MM.1S (cell line): ENCODE measurements at regions not wholly inside any gene's neighbourhood (a gene's known extent, or its start where the extent isn't known, plus 50 kb on each side); places are given as distances from the start of the nearest gene placed in this dataset.

Experiments used
- DNase-seq: peaks from one replicate; pipeline ENCODE4 v3.0.0-alpha.2; 2015
- H2AFZ ChIP-seq: fragments of 300-600 bp; sonication (generic); 2 replicates; pipeline ENCODE4 v1.6.0; 2016; ENCODE audit warnings: antibody characterized with exemption, low read length
- H3F3A ChIP-seq: fragments of 300-600 bp; sonication (generic); 2 replicates; pipeline ENCODE4 v1.6.1; 2016; ENCODE audit warnings: mild to moderate bottlenecking, antibody characterized with exemption, low read length, moderate library complexity, mixed read lengths; ENCODE audit not compliant: insufficient read depth
- H3K27ac ChIP-seq: fragments of 300-600 bp; sonication (generic); 2 replicates; pipeline ENCODE4 v1.5.1; 2016; ENCODE audit warnings: mild to moderate bottlenecking, low read length
- H3K27me3 ChIP-seq: fragments of 300-600 bp; sonication (generic); replicated peaks from 2 replicates; pipeline ENCODE4 v1.6.0; 2016; ENCODE audit warnings: low read length; ENCODE audit not compliant: insufficient read depth
- H3K36me3 ChIP-seq: fragments of 300-600 bp; sonication (generic); replicated peaks from 2 replicates; pipeline ENCODE4 v1.6.1; 2016; ENCODE audit warnings: mild to moderate bottlenecking, low read length, mixed read lengths; ENCODE audit not compliant: insufficient read depth
- H3K4me1 ChIP-seq: fragments of 300-600 bp; sonication (generic); 2 replicates; pipeline ENCODE4 v1.6.1; 2016; ENCODE audit warnings: low read length, mixed read lengths
- H3K4me2 ChIP-seq: fragments of 300-600 bp; sonication (generic); 2 replicates; pipeline ENCODE4 v1.6.0; 2016; ENCODE audit warnings: low read depth, low read length
- H3K4me3 ChIP-seq: fragments of 300-600 bp; sonication (generic); 2 replicates; pipeline ENCODE4 v1.5.1; 2016; ENCODE audit warnings: low read length, mixed read lengths
- H3K79me2 ChIP-seq: fragments of 300-600 bp; sonication (generic); 2 replicates; pipeline ENCODE4 v1.6.1; 2016; ENCODE audit warnings: mixed run types, low read length, mixed read lengths
- H3K9ac ChIP-seq: fragments of 300-600 bp; sonication (generic); 2 replicates; pipeline ENCODE4 v1.6.1; 2016; ENCODE audit warnings: low read length, mixed read lengths
- H3K9me2 ChIP-seq: fragments of 300-600 bp; sonication (generic); replicated peaks from 2 replicates; pipeline ENCODE4 v1.6.1; 2016; ENCODE audit warnings: mild to moderate bottlenecking, low read length, mixed read lengths; ENCODE audit not compliant: insufficient read depth
- H3K9me3 ChIP-seq: fragments of 300-600 bp; sonication (generic); replicated peaks from 2 replicates; pipeline ENCODE4 v1.6.1; 2016; ENCODE audit warnings: mild to moderate bottlenecking, low read length, mixed read lengths; ENCODE audit not compliant: insufficient read depth
- H4K20me1 ChIP-seq: fragments of 300-600 bp; sonication (generic); 2 replicates; pipeline ENCODE4 v1.6.1; 2016; ENCODE audit warnings: mild to moderate bottlenecking, low read length, moderate library complexity, mixed read lengths; ENCODE audit not compliant: insufficient read depth
- CTCF ChIP-seq: fragments of 300-600 bp; sonication (generic); IDR thresholded peaks from 2 replicates; pipeline ENCODE4 v1.5.1; 2016; ENCODE audit warnings: antibody characterized with exemption, low read length, mixed read lengths
- EZH2 ChIP-seq: fragments of 300-600 bp; sonication (generic); optimal IDR thresholded peaks from 2 replicates; pipeline ENCODE3; 2017; ENCODE audit warnings: low read depth, mild to moderate bottlenecking, antibody characterized with exemption, low read length, mixed read lengths
- EZH2phosphoT487 ChIP-seq: fragments of 300-600 bp; sonication (generic); IDR thresholded peaks from 2 replicates; pipeline ENCODE4 v1.6.1; 2018; ENCODE audit warnings: antibody characterized with exemption, low read length

GRCh38 chr13:79090552-79091124 lies 315.4 kb downstream of the RBM26 start:
- H3K36me3 ChIP-seq: no peaks in the 10 kb centered on the region
- no peak overlapping the region for H3K9ac ChIP-seq
- TF ChIP-seq EZH2phosphoT487 (no peak), CTCF (no peak), EZH2 (no peak)
- no peaks in the 10 kb centered on the region for H4K20me1 ChIP-seq
- no peak overlapping the region for H3K27ac ChIP-seq
- no peak overlapping the region for H2AFZ ChIP-seq
- H3K4me2 ChIP-seq: no peak overlapping the region
- H3K9me2 ChIP-seq: no peaks in the 10 kb centered on the region
- no peaks in the 10 kb centered on the region for H3K27me3 ChIP-seq
- no peaks in the 10 kb centered on the region for H3F3A ChIP-seq
- no peaks in the 10 kb centered on the region for H3K9me3 ChIP-seq
- no peaks in the 10 kb centered on the region for H3K79me2 ChIP-seq
- no peaks in the 10 kb centered on the region for H3K4me1 ChIP-seq
- DNase-seq: no peak
- H3K4me3 ChIP-seq: no peak overlapping the region

GRCh38 chr13:79084802-79085424 lies 321.1 kb downstream of the RBM26 start:
- no peaks in the 10 kb centered on the region for H3K36me3 ChIP-seq
- no peaks in the 10 kb centered on the region for H4K20me1 ChIP-seq
- no peaks in the 10 kb centered on the region for H3K79me2 ChIP-seq
- no peak overlapping the region for H3K4me2 ChIP-seq
- DNase-seq: no peak
- H3K9ac ChIP-seq: no peak overlapping the region
- no peaks in the 10 kb centered on the region for H3K9me2 ChIP-seq
- no peaks in the 10 kb centered on the region for H3K4me1 ChIP-seq
- H3K4me3 ChIP-seq: no peak overlapping the region
- no peak overlapping the region for H3K27ac ChIP-seq
- no peak overlapping the region for H2AFZ ChIP-seq
- no peaks in the 10 kb centered on the region for H3K9me3 ChIP-seq
- no peak for TF ChIP-seq EZH2
- TF ChIP-seq CTCF: no peak
- TF ChIP-seq EZH2phosphoT487: no peak
- peaks cover 3% of the 10 kb centered on the region; the same call in 1 of the 2 replicates for H3F3A ChIP-seq
- no peaks in the 10 kb centered on the region for H3K27me3 ChIP-seq

- no peaks in the 10 kb centered on the region for H3K4me1 ChIP-seq
- no peaks in the 10 kb centered on the region for H4K20me1 ChIP-seq
- H3K36me3 ChIP-seq: no peaks in the 10 kb centered on the region
- H3K9ac ChIP-seq: no peak overlapping the region
- no peaks in the 10 kb centered on the region for H3K9me3 ChIP-seq
- peak overlapping the region; percentile 22 for H3K4me2 ChIP-seq
- no peak overlapping the region for H2AFZ ChIP-seq
- no peak for TF ChIP-seq CTCF
- TF ChIP-seq EZH2: no peak
- TF ChIP-seq EZH2phosphoT487: no peak
- H3K27ac ChIP-seq: no peak overlapping the region
- no peaks in the 10 kb centered on the region for H3K27me3 ChIP-seq
- 0 out of 2 replicates have a peak overlapping the region, but pooled peaks have one; percentile 10 for H3K4me3 ChIP-seq
- H3F3A ChIP-seq: peaks cover 3% of the 10 kb centered on the region; the same call in 1 of the 2 replicates
- H3K9me2 ChIP-seq: no peaks in the 10 kb centered on the region
- peak; percentile 77 for DNase-seq
- no peaks in the 10 kb centered on the region for H3K79me2 ChIP-seq
Measured at GRCh38 chr13:79081942-79082341, 324.1 kb downstream of the RBM26 start.
